ENCODE measurements at regions not wholly inside any gene's neighbourhood (a gene's known extent, or its start where the extent isn't known, plus 50 kb on each side); places are given as distances from the start of the nearest gene placed in this dataset.

- no peak for DNase-seq (ENCODE audit: low read depth in 2 of 3, low spot score in 1 of 3)
These were observed 232.4 kb downstream of the MTX2 start for GRCh38 chr2:176501617-176502016.

- DNase-seq (ENCODE audit: low read depth in 2 of 3, low spot score in 1 of 3) = no peak
These were observed 233.4 kb downstream of the MTX2 start for GRCh38 chr2:176502619-176503018.

- DNase-seq (ENCODE audit: low read depth in 2 of 3, low spot score in 1 of 3) = no peak
These were observed 234.5 kb downstream of the MTX2 start for GRCh38 chr2:176503776-176504175.

DNA sequence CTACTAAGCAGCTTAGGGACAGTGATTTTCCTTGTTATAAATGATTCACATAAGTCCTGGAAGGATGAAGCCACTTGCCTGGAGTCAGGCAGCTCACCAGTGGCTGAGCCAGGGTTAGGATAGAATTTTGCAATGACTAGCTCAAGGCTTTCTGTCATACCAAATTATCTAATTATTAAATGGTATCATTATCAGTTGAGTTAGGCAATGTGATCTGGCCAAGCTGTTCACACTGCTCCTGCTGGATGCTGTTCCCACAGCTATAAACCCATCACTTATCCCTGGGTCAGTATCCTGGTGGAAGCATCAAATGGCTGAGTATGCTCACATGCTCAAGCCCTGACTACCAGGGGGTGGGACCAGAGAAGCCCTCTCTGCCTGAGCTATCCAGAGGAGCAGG, 235.2 kb downstream of the MTX2 start:
- no peak for DNase-seq (ENCODE audit: low read depth in 2 of 3, low spot score in 1 of 3)

GRCh38 chr2:176507786-176508185, 238.5 kb downstream of the MTX2 start:
- no peak for DNase-seq (ENCODE audit: low read depth in 2 of 3, low spot score in 1 of 3)

GRCh38 chr2:176508374-176508773, 239.1 kb downstream of the MTX2 start:
- no peak for DNase-seq (ENCODE audit: low read depth in 2 of 3, low spot score in 1 of 3)

DNA sequence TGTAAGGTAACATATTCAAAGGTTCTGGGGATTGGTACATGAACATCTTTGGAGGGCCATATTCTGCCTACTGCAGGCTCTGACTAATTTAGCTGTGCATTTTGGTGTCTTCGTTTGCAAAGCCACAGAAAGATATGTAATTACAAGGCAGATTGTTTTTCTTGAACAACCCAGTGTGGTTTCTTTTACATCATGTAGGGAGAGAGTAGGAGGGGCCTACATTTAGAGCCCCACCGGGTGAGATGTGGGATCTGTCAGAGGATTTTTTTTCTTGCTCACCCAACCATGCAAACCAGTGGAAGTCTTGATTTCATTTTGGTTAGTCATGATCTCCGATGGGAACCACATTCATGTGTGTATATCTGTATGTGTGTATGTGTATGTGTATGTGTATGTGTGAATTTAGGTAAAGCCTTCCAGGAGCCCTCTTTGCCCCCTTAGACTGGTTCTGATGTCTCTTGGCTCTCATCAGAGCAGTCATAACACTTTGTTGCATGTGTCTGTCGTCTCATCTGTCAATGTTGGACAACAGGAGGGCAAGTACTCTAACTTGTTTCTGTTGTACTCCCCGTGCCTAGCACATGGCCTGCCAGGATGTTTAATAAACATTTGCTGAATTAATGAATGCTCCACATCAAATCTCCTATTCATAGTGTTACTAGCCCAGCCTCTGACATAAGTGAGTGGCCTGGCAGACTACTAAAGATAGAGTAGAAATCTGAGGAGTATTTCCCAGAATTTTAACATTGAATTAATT, 239.9 kb downstream of the MTX2 start:
- peak in 1 of 3 donors; percentile 0 for DNase-seq (ENCODE audit: low read depth in 2 of 3, low spot score in 1 of 3)

DNA sequence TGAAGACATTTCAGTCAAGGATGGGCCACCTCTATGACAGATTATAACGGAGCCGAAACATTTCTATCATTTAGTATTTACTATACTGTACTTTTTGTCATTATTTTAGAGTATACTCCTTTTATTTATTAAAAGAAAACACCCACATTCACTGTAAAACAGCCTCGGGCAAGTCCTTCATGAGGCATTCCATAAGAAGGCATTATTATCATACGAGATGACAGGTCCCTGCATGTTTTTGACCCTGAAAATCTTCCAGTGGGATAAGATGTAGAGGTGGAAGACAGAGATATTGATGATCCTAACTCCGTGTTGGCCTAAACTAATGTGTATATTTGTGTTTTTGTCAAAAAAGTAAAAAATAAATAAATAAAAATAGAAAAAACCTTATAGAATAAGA, 245.0 kb downstream of the MTX2 start:
- DNase-seq (ENCODE audit: low read depth in 2 of 3, low spot score in 1 of 3) = no peak

GRCh38 chr2:176514805-176515500, 245.7 kb downstream of the MTX2 start:
- DNase-seq (ENCODE audit: low read depth in 2 of 3, low spot score in 1 of 3) = no peak

DNA sequence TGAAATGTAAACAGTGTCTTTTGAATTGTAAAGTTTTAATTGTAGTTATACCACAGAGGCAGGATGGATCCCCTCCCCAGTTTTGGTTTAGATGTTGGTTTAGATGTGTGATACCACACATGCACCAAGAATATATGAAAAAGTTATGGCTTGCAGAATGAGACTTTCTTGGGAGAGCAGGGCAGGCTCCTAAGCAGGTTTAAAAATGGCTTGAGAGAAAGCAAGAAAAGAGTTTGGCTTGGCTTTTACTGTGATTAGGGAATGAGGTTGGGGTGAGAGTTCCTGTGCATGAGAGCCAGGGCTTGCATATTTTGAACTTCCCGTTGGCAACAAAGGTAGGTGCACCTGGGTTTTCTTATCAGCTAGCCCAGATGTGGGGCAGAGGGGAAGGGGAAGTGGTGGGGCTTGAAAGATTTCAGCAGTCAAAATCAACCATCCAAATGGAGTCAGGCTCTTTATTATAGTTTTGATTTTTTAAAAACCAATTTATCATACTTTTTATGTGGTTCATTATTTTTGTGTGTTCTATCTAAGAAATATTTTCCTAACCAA, 246.9 kb downstream of the MTX2 start:
- DNase-seq (ENCODE audit: low read depth in 2 of 3, low spot score in 1 of 3) = no peak

- no peak for DNase-seq (ENCODE audit: low read depth in 2 of 3, low spot score in 1 of 3)
These were observed 249.6 kb downstream of the MTX2 start for GRCh38 chr2:176518823-176519222.

GRCh38 chr2:176521878-176522670, 252.8 kb downstream of the MTX2 start:
- no peak for DNase-seq (ENCODE audit: low read depth in 2 of 3, low spot score in 1 of 3)

DNA sequence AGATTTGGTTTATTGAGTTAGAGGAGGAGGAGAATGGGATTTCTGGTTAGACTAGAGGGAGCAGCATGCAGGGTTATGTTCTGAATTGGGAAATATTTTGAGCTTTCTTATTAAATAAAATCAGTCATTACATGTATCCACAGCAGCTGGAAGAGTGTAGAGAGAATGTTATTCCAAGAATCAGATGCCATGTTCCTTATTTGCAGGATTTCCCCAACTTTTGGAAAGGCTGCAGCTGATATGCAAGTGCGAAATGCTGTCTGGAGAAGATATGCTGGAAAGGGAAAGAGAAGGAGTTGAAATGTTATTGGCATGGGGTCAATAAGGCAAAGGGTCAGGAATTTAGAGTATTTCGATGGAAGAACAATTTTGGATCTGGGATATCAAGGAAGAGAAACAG, 255.8 kb downstream of the MTX2 start:
- no peak for DNase-seq (ENCODE audit: low read depth in 2 of 3, low spot score in 1 of 3)

- DNase-seq (ENCODE audit: low read depth in 2 of 3, low spot score in 1 of 3) = no peak
These were observed 258.0 kb downstream of the MTX2 start for GRCh38 chr2:176526995-176527901.

DNA sequence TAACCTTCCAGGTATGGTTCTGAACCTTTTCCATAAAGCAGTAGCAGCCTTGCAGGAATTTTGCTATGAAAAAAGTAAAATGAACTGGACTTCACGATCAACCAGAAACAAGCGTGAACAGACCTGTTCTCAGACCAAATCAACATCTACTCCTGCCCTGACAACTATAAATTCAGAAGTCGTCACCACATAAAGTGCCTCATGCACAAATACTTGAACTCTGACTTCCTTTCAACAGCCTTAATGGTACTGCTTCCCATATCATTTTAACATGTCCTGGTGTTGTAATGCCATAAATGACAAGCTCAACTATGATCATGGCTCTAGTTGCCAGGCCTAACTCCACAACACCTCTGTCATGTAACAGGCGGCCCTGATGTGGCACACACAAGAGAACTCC, 262.4 kb downstream of the MTX2 start:
- DNase-seq (ENCODE audit: low read depth in 2 of 3, low spot score in 1 of 3) = no peak

- DNase-seq (ENCODE audit: low read depth in 2 of 3, low spot score in 1 of 3) = no peak
These were observed 264.4 kb downstream of the MTX2 start for GRCh38 chr2:176533505-176534193.

GRCh38 chr2:176534798-176535466, 265.7 kb downstream of the MTX2 start:
- DNase-seq (ENCODE audit: low read depth in 2 of 3, low spot score in 1 of 3) = no peak

- DNase-seq (ENCODE audit: low read depth in 2 of 3, low spot score in 1 of 3) = no peak
These were observed 266.3 kb downstream of the MTX2 start for GRCh38 chr2:176535467-176536113.
